Loucy (cell line): ENCODE measurements at regions not wholly inside any gene's neighbourhood (a gene's known extent, or its start where the extent isn't known, plus 50 kb on each side); places are given as distances from the start of the nearest gene placed in this dataset.

Experiments
- H2AFZ ChIP-seq: fragments of 200-600 bp; sonication (generic); 2 replicates; pipeline ENCODE4 v1.6.0; 2016; ENCODE audit warnings: antibody characterized with exemption, mild to moderate bottlenecking, low read length, moderate library complexity
- H3F3A ChIP-seq: fragments of 200-600 bp; 2 replicates; pipeline ENCODE4 v1.6.0; 2016; ENCODE audit warnings: antibody characterized with exemption, low read depth, mild to moderate bottlenecking
- H3K27me3 ChIP-seq: fragments of 200-600 bp; sonication (generic); 2 replicates; pipeline ENCODE4 v1.6.1; 2014; ENCODE audit warnings: low read length, mild to moderate bottlenecking; ENCODE audit not compliant: insufficient read depth, poor library complexity, severe bottlenecking
- H3K36me3 ChIP-seq: fragments of 200-600 bp; sonication (generic); 2 replicates; pipeline ENCODE4 v1.6.1; 2016; ENCODE audit warnings: low read length; ENCODE audit not compliant: insufficient read depth
- H3K4me1 ChIP-seq: fragments of 200-600 bp; sonication (generic); 2 replicates; pipeline ENCODE4 v1.5.1; 2014; ENCODE audit warnings: low read length, mild to moderate bottlenecking; ENCODE audit not compliant: insufficient read depth, poor library complexity, severe bottlenecking
- H3K4me2 ChIP-seq: fragments of 200-600 bp; sonication (generic); 2 replicates; pipeline ENCODE4 v1.6.0; 2014; ENCODE audit warnings: antibody characterized with exemption, low read length, low read depth, mild to moderate bottlenecking; ENCODE audit not compliant: poor library complexity, severe bottlenecking
- H3K4me3 ChIP-seq: fragments of 200-600 bp; sonication (generic); 2 replicates; pipeline ENCODE4 v1.5.1; 2014; ENCODE audit warnings: low read length, mild to moderate bottlenecking, mixed read lengths; ENCODE audit not compliant: poor library complexity, severe bottlenecking
- H3K79me2 ChIP-seq: fragments of 200-600 bp; sonication (generic); 2 replicates; pipeline ENCODE4 v1.6.1; 2014; ENCODE audit warnings: low read length; ENCODE audit not compliant: insufficient read depth
- H3K9ac ChIP-seq: fragments of 200-600 bp; sonication (generic); 2 replicates; pipeline ENCODE4 v1.6.0; 2014; ENCODE audit warnings: mild to moderate bottlenecking, low read depth, low read length, moderate library complexity; ENCODE audit not compliant: poor library complexity, severe bottlenecking
- H3K9me2 ChIP-seq: fragments of 200-600 bp; sonication (generic); replicated peaks from 2 replicates; pipeline ENCODE4 v1.6.1; 2016; ENCODE audit warnings: low read depth, low read length, mixed read lengths
- H3K9me3 ChIP-seq: fragments of 200-600 bp; sonication (generic); 2 replicates; pipeline ENCODE4 v1.6.1; 2014; ENCODE audit warnings: mild to moderate bottlenecking, antibody characterized with exemption, low read length, low read depth; ENCODE audit not compliant: insufficient read depth
- H4K20me1 ChIP-seq: fragments of 200-600 bp; sonication (generic); 2 replicates; pipeline ENCODE4 v1.6.0; 2014; ENCODE audit warnings: antibody characterized with exemption, low read length, mild to moderate bottlenecking; ENCODE audit not compliant: insufficient read depth, poor library complexity, severe bottlenecking
- CTCF ChIP-seq: fragments of 200-600 bp; sonication (generic); conservative IDR thresholded peaks from 2 replicates; pipeline ENCODE4 v1.5.1; 2014; ENCODE audit warnings: mild to moderate bottlenecking, antibody characterized with exemption, low read length
- EZH2phosphoT487 ChIP-seq: fragments of 200-600 bp; IDR thresholded peaks from 2 replicates; pipeline ENCODE4 v1.6.1; 2018; ENCODE audit warnings: antibody characterized with exemption, mild to moderate bottlenecking, moderate library complexity, borderline replicate concordance

- Histone ChIP-seq H3K9ac (no peak overlapping the region), H2AFZ (no peak overlapping the region), H3K9me3 (no peaks in the 10 kb centered on the region), H3K4me3 (no peak overlapping the region), H3K4me1 (peaks cover 2% of the 10 kb centered on the region), H3K79me2 (no peaks in the 10 kb centered on the region), H3K36me3 (no peaks in the 10 kb centered on the region), H3K9me2 (no peaks in the 10 kb centered on the region), H3F3A (no peaks in the 10 kb centered on the region), H3K27me3 (no peaks in the 10 kb centered on the region), H4K20me1 (no peaks in the 10 kb centered on the region), H3K4me2 (no peak overlapping the region)
- TF ChIP-seq EZH2phosphoT487 (no peak), CTCF (no peak)
Measured at GRCh38 chr6:108757357-108757756, 90.9 kb upstream of the ARMC2 start.

- Histone ChIP-seq H2AFZ (no peak overlapping the region), H3K27me3 (no peaks in the 10 kb centered on the region), H3K36me3 (no peaks in the 10 kb centered on the region), H3K9me2 (no peaks in the 10 kb centered on the region), H3K4me2 (no peak overlapping the region), H3K79me2 (no peaks in the 10 kb centered on the region), H3K4me1 (peaks cover 8% of the 10 kb centered on the region), H4K20me1 (no peaks in the 10 kb centered on the region), H3F3A (no peaks in the 10 kb centered on the region), H3K4me3 (no peak overlapping the region), H3K9me3 (no peaks in the 10 kb centered on the region), H3K9ac (no peak overlapping the region)
- TF ChIP-seq EZH2phosphoT487 (no peak), CTCF (no peak)
Measured at GRCh38 chr6:108758884-108759283, 89.3 kb upstream of the ARMC2 start.

- Histone ChIP-seq H3K4me1 (peaks cover 8% of the 10 kb centered on the region), H3K9ac (no peak overlapping the region), H4K20me1 (no peaks in the 10 kb centered on the region), H3K4me3 (no peak overlapping the region), H3K9me3 (no peaks in the 10 kb centered on the region), H3K4me2 (no peak overlapping the region), H3F3A (no peaks in the 10 kb centered on the region), H3K27me3 (no peaks in the 10 kb centered on the region), H3K36me3 (no peaks in the 10 kb centered on the region), H3K79me2 (no peaks in the 10 kb centered on the region), H3K9me2 (no peaks in the 10 kb centered on the region), H2AFZ (no peak overlapping the region)
- TF ChIP-seq CTCF (no peak), EZH2phosphoT487 (no peak)
Measured at GRCh38 chr6:108760126-108761050, 87.8 kb upstream of the ARMC2 start.
